HG03175 (cell line): ENCODE measurements at regions not wholly inside any gene's neighbourhood (a gene's known extent, or its start where the extent isn't known, plus 50 kb on each side); places are given as distances from the start of the nearest gene placed in this dataset.

Experiments used
- ATAC-seq: cut with Tn5 transposase; IDR thresholded peaks from one replicate; pipeline ENCODE4 v1.9.1; 2021; ENCODE audit warnings: mild to moderate bottlenecking, moderate library complexity; ENCODE audit not compliant: unreplicated experiment

- no peak for ATAC-seq
Measured at GRCh38 chr15:61798631-61799030, 261.6 kb downstream of the VPS13C start.

DNA sequence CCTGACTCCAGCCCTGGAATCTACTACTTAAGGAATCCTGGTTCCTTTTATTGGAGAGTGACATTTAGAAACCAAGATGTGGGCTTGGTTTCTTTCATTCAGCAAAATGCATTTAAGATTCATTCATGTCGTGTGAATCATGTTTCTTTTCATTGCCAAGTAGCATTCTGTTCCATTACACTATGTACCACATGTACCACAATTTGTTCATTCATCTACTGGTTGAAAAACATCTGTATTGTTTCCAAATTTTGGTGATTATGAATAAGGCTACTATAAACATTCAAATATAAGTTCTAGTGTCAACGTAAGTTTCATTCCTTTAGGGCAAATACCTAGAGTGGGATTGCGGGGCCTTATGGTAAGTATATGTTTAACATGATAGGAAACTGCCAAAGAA, 264.2 kb downstream of the VPS13C start:
- ATAC-seq: no peak

DNA sequence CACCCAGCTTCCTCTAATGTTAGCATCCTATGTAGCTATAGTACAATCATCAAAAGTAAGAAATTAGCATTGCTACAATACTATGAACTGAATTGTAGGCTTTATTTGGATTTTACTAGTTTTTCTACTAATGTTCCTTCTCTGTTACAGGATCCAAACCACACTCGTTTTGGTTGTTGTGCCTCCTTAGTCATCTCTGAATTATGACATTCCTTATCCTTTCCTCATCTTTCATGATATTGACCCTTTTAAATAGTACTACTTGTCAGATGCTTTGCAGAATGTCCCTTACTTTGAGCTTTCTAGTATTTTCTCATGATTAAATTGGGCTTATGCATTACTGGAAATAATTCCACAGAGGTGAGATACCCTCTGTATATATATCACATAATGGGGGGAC, 265.4 kb downstream of the VPS13C start:
- no peak for ATAC-seq

DNA sequence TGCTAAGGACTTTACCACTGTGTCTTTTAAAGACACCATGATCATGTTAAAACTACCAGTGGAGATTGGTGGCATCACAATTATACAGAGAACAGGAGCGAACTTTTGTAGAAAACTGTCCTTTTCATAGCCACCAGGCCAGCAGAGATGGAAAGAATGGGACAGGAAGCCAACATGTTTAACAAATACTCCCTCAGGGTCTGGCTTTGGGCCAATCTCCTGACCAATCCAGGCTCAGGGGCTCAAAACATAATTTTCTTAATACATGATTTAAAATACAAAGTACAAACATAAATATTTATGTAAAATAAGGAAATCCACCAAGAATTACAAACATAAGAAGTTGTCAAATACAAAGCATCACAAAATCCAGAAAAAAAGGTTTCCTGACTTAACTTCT, 266.0 kb downstream of the VPS13C start:
- no peak for ATAC-seq

DNA sequence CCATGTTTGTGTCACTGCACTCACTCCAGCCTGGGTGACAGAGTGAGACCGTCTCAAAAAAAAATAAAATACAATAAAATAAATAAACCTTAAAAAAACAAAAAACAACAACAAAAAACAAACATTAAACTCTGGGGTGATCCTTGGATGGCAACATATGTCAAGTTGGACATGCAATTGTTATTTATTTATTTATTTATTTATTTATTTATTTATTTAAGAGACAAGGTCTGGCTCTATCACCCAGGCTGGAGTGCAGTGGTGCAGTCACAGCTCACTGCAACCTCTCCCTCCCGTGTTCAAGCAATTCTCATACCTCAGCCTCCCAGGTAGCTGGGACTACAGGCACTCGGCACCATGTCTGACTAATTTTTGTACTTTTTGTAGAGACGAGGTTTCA, 275.5 kb downstream of the VPS13C start:
- ATAC-seq: no peak

GRCh38 chr15:61780278-61780980, 279.8 kb downstream of the VPS13C start:
- no peak for ATAC-seq

DNA sequence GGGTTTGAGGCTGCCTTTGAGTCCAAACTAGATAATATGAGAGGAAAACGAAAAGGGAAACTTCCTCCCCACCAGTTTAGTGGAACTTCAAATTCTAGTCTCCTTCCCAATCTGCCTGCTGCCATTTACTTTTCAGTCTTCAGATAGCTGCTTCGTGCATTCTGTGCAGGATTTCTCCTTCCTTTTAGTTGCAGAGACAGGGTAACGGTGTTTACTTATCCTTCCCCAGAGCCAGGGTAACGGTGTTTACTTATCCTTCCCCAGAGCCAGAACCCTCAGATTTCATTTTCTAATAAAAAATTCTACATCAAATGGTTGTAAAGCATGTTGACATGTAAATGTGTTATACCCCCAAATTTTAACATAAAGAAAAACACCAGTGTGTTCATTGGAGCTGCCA, 282.6 kb downstream of the VPS13C start:
- ATAC-seq: no peak

- no peak for ATAC-seq
Measured at GRCh38 chr15:61769557-61769956, 290.7 kb downstream of the VPS13C start.

DNA sequence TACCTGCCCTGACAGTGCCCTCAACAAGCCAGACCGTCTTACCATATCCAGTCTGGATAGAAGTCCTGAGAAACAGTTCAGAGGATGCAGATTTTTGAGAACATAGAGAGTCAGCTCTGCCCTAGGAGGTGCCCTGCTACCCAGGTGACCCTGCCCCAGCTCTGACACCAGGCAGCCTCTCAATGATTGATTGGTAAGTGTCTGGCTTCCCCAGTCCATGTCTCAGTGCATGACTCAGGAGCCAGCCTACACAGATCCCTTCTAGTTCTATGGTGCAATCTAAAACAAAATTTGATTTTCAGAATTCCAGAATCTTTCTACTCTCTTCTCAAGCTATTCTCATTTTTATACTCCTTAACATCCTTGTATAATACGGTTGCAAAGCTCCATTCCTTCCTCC, 292.1 kb downstream of the VPS13C start:
- ATAC-seq: no peak

DNA sequence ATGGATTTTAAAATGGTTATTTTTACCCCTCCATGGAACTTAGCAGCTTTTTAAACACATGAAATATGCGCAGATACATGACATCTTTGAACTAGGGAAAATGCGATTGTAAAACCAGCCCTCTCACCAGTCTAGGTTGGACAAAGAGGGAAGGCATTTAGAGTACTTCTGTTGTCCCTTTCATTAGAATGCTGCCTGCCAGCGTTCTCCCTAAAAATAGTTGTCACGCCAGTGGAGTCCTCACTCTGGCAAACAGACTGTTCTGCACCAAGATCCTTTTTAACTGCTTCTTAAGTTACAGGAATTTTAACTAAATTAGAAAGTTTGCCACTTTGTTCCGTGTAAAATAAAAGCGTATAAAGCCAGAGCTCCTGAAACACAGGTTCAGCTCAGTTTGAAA, 295.3 kb downstream of the VPS13C start:
- ATAC-seq: no peak

- ATAC-seq: no peak
Measured at GRCh38 chr15:61764141-61764540, 296.1 kb downstream of the VPS13C start.

GRCh38 chr15:61762676-61763075, 297.6 kb downstream of the VPS13C start:
- no peak for ATAC-seq

DNA sequence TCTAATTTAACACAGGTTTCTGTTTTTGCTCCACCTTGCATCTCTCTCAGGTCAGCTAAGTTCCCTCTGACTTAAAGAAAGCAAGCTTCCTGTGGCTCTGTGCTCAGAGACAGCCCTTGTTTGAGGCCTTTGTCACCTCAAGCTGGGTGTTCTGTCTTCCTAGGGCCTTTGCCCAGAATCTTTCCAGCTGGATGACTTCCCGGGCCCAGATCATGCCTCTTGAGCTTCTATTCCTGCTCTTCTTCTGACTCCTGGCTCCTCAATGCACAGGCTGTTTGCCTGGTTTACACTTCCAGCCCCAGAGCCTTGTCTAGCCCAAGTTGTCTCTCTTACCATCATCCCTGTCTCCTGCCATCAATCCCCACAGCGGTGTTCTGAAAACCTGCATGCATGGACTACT, 300.6 kb downstream of the VPS13C start:
- ATAC-seq: no peak

DNA sequence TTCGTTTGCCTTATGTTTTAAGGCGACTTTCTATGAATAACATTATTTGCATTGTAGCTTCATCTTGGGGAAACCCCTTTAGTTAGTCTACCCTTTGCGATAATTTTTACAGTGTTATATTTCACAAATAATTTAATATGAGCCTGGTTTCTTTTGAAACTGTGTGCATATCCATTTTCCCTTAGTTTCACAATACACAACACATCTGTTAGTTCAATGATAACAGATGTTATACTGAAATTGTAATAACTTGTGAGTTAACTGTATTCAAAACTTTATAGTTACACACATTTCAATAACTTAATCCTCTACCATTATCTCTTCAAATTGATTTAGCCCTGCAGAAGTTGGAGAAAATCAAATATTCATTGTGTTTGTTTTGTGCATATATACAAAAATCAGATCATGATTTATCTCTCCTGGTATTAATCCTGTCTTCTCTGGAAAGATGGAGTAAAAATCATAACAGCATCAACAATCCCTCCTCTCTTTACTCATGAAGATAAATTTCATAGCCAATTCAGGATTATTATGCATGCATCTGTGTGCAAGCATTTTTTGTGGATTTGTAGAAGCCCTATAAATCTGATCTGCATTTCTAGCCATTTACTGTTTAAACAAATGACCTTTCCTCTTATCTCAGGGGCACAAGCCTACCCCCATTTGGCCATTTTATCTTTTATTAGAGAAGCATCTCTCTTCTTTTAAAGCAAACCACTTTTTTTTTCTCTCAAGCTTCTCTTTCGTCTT, 304.0 kb downstream of the VPS13C start:
- ATAC-seq: no peak

DNA sequence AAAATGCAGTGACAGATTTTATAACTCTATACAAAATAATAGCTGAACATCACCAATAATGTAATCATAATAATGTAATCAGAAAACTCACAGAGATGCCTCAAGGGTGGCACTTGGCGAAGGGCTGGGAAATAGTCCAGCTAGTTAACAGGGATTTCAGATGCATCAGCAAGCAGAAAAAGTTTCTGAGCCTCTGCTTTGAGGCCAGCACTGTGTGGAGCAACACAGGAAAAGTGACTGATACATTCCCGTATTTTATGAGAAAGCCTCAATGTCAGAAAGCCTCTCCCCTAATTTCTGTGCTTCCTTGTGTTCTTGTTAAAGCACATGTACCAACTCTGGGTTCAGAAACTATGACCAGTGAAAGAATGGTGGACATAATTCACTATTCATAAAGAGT, 304.8 kb downstream of the VPS13C start:
- ATAC-seq: no peak

DNA sequence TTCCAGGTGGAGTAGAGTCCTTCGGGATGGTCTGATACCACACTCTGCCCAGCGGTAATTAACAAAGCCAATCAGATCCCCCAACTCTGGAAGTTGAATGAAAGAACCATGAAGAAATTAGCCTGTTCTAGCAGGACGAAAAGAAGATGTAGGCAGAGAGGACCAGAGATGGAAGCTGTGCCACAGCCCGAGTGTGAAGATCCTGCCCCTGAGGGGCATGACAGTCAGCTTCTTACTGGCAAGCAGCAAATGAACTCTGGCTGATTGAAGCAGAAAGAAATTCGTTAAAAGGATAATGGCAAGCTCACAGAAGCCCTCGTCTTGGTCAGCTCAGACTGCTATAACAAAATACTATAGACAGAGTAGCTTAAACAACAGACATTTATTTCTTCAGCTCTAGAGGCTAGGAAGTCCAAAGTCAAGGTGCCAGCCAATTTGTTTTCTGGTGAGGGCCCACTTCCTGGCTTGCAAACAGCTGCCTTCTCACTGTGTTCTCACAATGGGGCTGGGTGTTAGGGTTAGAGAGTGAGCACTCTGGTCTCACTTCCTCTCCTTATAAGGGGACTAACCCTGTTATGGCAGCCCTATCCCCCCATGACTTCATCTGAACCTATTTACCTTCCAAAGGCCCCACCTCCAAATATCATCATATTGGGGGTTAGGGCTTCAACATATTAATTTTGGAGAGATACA, 307.1 kb downstream of the VPS13C start:
- ATAC-seq: no peak

- no peak for ATAC-seq
Measured at GRCh38 chr15:61752001-61752400, 308.2 kb downstream of the VPS13C start.

DNA sequence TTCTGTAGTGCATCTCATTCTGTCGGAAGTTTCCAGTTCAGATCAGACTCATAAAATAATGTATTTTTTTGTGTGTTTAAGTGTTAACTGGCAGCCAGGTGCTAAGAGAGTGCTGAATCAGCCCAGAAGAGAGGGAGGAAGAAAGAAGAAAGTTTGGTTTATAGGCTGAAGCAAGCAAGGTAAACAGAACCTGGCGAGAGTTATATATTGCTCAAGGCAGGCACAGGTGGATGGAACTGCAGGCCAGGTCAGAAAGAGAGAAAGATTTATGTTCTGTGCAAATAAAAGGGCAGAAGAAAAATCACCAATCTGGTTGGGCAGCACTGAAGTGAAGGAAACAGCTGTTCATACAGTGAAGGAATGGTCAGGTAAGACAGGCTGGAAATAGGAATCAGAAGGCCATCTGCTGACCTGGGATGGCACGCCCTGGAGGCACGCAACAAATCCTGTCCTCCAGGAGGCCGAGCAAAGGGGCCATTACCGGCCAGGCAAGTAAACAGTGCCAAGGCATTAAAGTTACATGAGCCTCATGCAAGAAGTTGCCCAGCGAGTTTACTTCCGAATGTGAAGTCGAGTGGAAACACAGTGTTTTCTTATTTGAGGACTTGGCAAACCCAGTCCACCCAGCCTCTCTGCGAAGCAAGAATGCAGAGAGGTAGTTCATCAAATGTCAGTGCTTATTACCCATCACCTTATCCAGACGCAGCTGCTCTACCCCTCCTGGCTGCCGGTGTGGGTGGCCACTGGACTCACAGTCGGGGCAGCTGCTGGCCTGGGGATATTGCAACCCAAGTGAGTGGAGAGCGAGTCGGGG, 309.8 kb downstream of the VPS13C start:
- no peak for ATAC-seq

DNA sequence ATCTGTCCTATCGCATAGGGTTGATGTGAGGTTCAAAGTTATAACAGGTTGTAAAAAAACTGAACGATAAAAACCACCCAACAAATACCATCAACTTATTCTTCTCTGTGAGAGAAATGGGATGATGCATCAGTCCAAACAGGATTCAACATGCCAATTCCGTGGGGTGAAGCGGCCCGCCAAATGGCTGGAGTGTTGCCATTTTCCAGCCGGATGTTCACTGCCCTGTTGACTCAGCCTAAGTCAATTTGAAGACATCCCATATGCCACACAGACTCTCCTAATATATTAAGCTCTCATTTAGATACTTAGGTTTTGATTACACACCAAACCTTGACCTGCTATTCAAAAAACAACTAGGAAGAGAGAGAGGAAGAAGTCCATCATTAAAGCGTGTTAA, 311.1 kb downstream of the VPS13C start:
- no peak for ATAC-seq

DNA sequence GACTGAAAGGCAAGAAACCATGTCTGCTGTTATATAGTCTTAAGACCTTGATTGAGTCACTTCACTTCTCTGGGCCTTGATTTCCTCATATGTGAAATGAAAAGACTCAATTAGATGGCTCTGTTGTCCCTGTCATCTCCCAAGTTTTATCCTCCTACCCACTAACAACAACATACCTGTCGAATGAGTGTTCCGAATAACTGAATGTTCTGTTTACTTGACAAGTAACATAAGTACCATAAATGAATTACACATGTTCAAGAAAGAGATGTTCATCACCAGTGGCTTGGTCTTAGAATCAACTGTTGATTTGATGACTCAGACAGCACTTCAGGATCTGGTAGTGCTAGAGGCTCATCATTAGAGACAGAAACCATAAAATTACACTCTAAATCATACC, 311.7 kb downstream of the VPS13C start:
- no peak for ATAC-seq

- no peak for ATAC-seq
Measured at GRCh38 chr15:61746589-61746988, 313.7 kb downstream of the VPS13C start.
